ENCODE measurements at regions not wholly inside any gene's neighbourhood (a gene's known extent, or its start where the extent isn't known, plus 50 kb on each side); places are given as distances from the start of the nearest gene placed in this dataset.

DNA sequence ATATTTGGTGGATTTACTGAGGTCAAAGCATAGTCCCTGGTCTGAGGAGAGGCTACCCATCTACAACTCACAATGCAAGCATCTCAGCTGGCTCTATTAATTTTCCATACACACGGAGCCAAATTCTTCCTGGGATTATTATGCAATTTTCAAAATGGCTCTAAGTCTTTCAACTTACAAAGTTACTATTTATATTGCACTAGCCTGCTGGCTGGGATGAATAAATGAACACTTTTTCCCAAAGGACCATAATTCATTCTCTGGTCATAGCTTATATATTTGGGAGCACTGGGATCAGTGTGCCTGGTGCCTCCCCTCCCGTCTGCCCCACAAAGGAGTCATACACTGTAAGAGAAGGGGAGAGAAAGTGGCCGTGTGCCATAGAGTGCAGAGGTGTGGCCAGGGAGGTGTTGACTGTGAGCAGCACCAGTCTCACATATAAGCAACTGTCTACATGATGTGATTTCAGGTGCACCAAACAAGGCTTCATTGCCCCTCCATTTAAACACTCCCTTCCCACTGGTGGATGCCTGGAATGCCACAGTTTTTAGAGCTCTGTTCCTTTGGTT is 88.6 kb downstream of the ZNF92 start:
- TF ChIP-seq POLR2A (IDR thresholded peaks at IDR 0.05; ENCODE audit: low read length) = no peak
- no peak for TF ChIP-seq GATA1 (IDR thresholded peaks at IDR 0.05; ENCODE audit: low read depth, low read length)
